B cell (primary cell): ENCODE measurements at regions not wholly inside any gene's neighbourhood (a gene's known extent, or its start where the extent isn't known, plus 50 kb on each side); places are given as distances from the start of the nearest gene placed in this dataset.

ENCODE experiments used
- ATAC-seq: fragments of 200-7000 bp; cut with Tn5 transposase; one replicate; pipeline ENCODE4 v1.10.0; 2021; ENCODE audit warnings: low read depth, mild to moderate bottlenecking, moderate number of reproducible peaks, moderate library complexity
- CTCF ChIA-PET: fragments of 350-600 bp; sonication (Branson Sonifier 250); formaldehyde crosslinking; loops from one replicate; lab custom pipeline; 2021; ENCODE audit warnings: antibody characterized with exemption, inconsistent platforms; lab: Charles Lee
- POLR2A ChIA-PET: fragments of 350-600 bp; sonication (Branson Sonifier 250); formaldehyde crosslinking; loops from one replicate; lab custom pipeline; 2021; ENCODE audit warnings: antibody characterized with exemption; lab: Charles Lee
- DNase-seq: peaks from one replicate; pipeline ENCODE4 v3.0.0; 2013
- H2AFZ ChIP-seq: 2 replicates; pipeline ENCODE4 v1.6.1; 2012; ENCODE audit warnings: mild to moderate bottlenecking, low read depth, low read length; ENCODE audit not compliant: insufficient read depth, poor library complexity, severe bottlenecking
- H3K27ac ChIP-seq, 2 donors: 1 replicate in 1 of 2; 2 replicates in 1 of 2; pipeline ENCODE4 v1.5.1; 2012 to 2013; ENCODE audit warnings: low read length in 2 of 2, mild to moderate bottlenecking in 2 of 2, moderate library complexity in 1 of 2
- H3K27me3 ChIP-seq, 4 experiments: fragments of 200-600 bp in 1 of 4; sonication (generic) in 1 of 4; replicated peaks in 1 of 4; 1 replicate in 2 of 4; 2 replicates in 2 of 4; pipeline versions ENCODE4 v1.6.1 to v1.7.0; 2013 to 2016; ENCODE audit warnings: low read length in 3 of 4, mild to moderate bottlenecking in 2 of 4, mixed read lengths in 1 of 4, moderate library complexity in 1 of 4; ENCODE audit not compliant: insufficient read depth in 4 of 4, control insufficient read depth in 3 of 4; ENCODE audit errors: control extremely low read depth in 1 of 4
- H3K36me3 ChIP-seq, 2 experiments: replicated peaks in 1 of 2; 1 replicate in 1 of 2; 2 replicates in 1 of 2; pipeline versions ENCODE4 v1.6.1 to v1.7.1; 2013; ENCODE audit warnings: low read length in 1 of 2; ENCODE audit not compliant: insufficient read depth in 2 of 2, control insufficient read depth in 1 of 2; ENCODE audit errors: control extremely low read depth in 1 of 2, extremely low read depth in 1 of 2
- H3K4me1 ChIP-seq, 2 donors: fragments of 200-600 bp in 1 of 2; sonication (generic) in 1 of 2; 1 replicate in 1 of 2; 2 replicates in 1 of 2; pipeline versions ENCODE4 v1.5.1 to v1.6.1; 2013 to 2017; ENCODE audit warnings: low read length in 2 of 2; ENCODE audit not compliant: control insufficient read depth in 2 of 2, insufficient read depth in 2 of 2
- H3K4me2 ChIP-seq: replicated peaks from 2 replicates; pipeline ENCODE3; 2012; ENCODE audit warnings: mild to moderate bottlenecking, low read depth, low read length; ENCODE audit not compliant: poor library complexity, severe bottlenecking
- H3K4me3 ChIP-seq, 5 experiments: fragments of 200-600 bp in 1 of 5; sonication (generic) in 1 of 5; 1 replicate in 3 of 5; 2 replicates in 2 of 5; pipeline versions ENCODE4 v1.5.1 to v1.7.0; 2011 to 2016; ENCODE audit warnings: low read length in 4 of 5, mild to moderate bottlenecking in 4 of 5, low read depth in 2 of 5, control low read depth in 1 of 5, moderate library complexity in 1 of 5; ENCODE audit not compliant: insufficient read depth in 1 of 5; ENCODE audit errors: control extremely low read depth in 1 of 5, extremely low read depth in 1 of 5
- H3K79me2 ChIP-seq: fragments of 200-600 bp; sonication (generic); one replicate; pipeline ENCODE4 v1.6.0; 2016; ENCODE audit warnings: low read length; ENCODE audit not compliant: control insufficient read depth, insufficient read depth
- H3K9ac ChIP-seq: fragments of 200-600 bp; sonication (generic); 2 replicates; pipeline ENCODE4 v1.6.1; 2017; ENCODE audit warnings: mild to moderate bottlenecking, low read length, moderate library complexity
- H3K9me3 ChIP-seq, 3 donors: one replicate each; pipeline versions ENCODE4 v1.6.1 to v1.7.1; 2013; ENCODE audit warnings: low read length in 2 of 3; ENCODE audit not compliant: control insufficient read depth in 2 of 3, insufficient read depth in 1 of 3; ENCODE audit errors: control extremely low read depth in 1 of 3
- H4K20me1 ChIP-seq: 2 replicates; pipeline ENCODE4 v1.6.0; 2012; ENCODE audit warnings: mild to moderate bottlenecking, low read length; ENCODE audit not compliant: insufficient read depth, control insufficient read depth, poor library complexity, severe bottlenecking
- H3K27ac Mint-ChIP-seq: one replicate; pipeline ENCODE4 v1.8.0; 2021; ENCODE audit warnings: mixed read lengths
- H3K27me3 Mint-ChIP-seq: one replicate; pipeline ENCODE4 v1.8.0; 2021; ENCODE audit warnings: mixed read lengths
- H3K4me1 Mint-ChIP-seq: one replicate; pipeline ENCODE4 v1.8.0; 2021; ENCODE audit warnings: mixed read lengths
- H3K4me3 Mint-ChIP-seq: one replicate; pipeline ENCODE4 v1.8.0; 2021; ENCODE audit warnings: mixed read lengths
- H3K9me3 Mint-ChIP-seq: one replicate; pipeline ENCODE4 v1.8.0; 2022; ENCODE audit warnings: mixed read lengths; ENCODE audit not compliant: insufficient read depth
- CTCF ChIP-seq: fragments of 200-600 bp; IDR thresholded peaks from one replicate; pipeline ENCODE4 v1.8.0; 2022; ENCODE audit warnings: antibody characterized with exemption, mild to moderate bottlenecking
- EZH2 ChIP-seq: IDR thresholded peaks from 2 replicates; pipeline ENCODE4 v1.6.1; 2012; ENCODE audit warnings: borderline replicate concordance, low read depth, mild to moderate bottlenecking, moderate library complexity, low read length; ENCODE audit not compliant: insufficient read depth, poor library complexity, severe bottlenecking
- WGBS: methylation state at CpG from one replicate; pipeline ENCODE4 v1.1.5; 2013; ENCODE audit warnings: missing lambda C conversion rate; ENCODE audit not compliant: insufficient coverage; 5-methylcytosine and 5-hydroxymethylcytosine counted together
- intact Hi-C: fragments of 100-400 bp; cut with micrococcal nuclease; formaldehyde crosslinking; loops from one replicate; pipeline ENCODE4 v1.10.0; 2022

GRCh38 chr3:106068795-106069194 is 200.0 kb upstream of the CBLB start:
- H3K27me3 ChIP-seq = no peaks in the 10 kb centered on the region
- H3K4me3 ChIP-seq = no peak overlapping the region
- POLR2A ChIA-PET = no interaction called here
- no peaks in the 10 kb centered on the region for H3K36me3 ChIP-seq
- H3K4me2 ChIP-seq = no peak overlapping the region
- Mint-ChIP-seq H3K9me3 (peaks cover 4% of the 10 kb centered on the region), H3K4me1 (peaks cover 8% of the 10 kb centered on the region), H3K27me3 (no peaks in the 10 kb centered on the region), H3K27ac (no peak overlapping the region), H3K4me3 (no peak overlapping the region)
- intact Hi-C loops = no loop called here
- H3K4me1 ChIP-seq = peaks cover 3 to 6% of the 10 kb centered on the region in 2 donors
- ATAC-seq (no peak), DNase-seq (no peak)
- CTCF ChIA-PET = no interaction called here
- peaks cover 0 to 2% (median 1%) of the 10 kb centered on the region in 3 donors for H3K9me3 ChIP-seq
- no peaks in the 10 kb centered on the region for H4K20me1 ChIP-seq
- H3K27ac ChIP-seq = no peak overlapping the region
- H3K79me2 ChIP-seq = no peaks in the 10 kb centered on the region
- no CpG with 5 or more reads among the region's 2 CpGs for WGBS
- no peak overlapping the region for H3K9ac ChIP-seq
- no peak overlapping the region for H2AFZ ChIP-seq
- no peak for TF ChIP-seq CTCF
- no peak for TF ChIP-seq EZH2

DNA sequence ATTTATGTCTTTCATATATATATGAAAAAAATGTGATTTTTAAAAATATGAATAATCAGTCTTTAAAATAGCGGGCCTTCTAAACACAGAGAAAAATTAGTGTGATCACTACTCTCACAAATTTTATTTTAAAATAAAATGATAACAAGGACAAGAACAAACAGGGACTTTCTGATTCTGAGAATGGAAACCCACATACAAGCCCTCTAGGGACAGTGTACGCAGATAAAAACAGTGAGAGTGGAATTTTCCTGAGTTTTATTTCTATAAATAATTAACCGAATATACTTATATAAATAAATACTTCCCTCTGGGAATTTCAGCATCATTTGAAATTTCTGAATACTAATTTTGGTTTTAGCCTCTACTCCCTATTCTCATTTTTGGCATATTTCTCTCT is 201.4 kb upstream of the CBLB start:
- Histone ChIP-seq H3K27me3 (no peaks in the 10 kb centered on the region), H3K27ac (no peak overlapping the region), H4K20me1 (no peaks in the 10 kb centered on the region), H3K4me1 (peaks cover 3 to 6% of the 10 kb centered on the region in 2 donors), H2AFZ (no peak overlapping the region), H3K79me2 (no peaks in the 10 kb centered on the region), H3K4me3 (no peak overlapping the region), H3K9ac (no peak overlapping the region), H3K9me3 (peaks cover 0 to 1% (median 0%) of the 10 kb centered on the region in 3 donors), H3K4me2 (no peak overlapping the region), H3K36me3 (no peaks in the 10 kb centered on the region)
- intact Hi-C loops = no loop called here
- TF ChIP-seq EZH2 (no peak), CTCF (no peak)
- ChIA-PET CTCF (no interaction called here), POLR2A (no interaction called here)
- Mint-ChIP-seq H3K27ac (no peak overlapping the region), H3K4me1 (peaks cover 8% of the 10 kb centered on the region), H3K27me3 (no peaks in the 10 kb centered on the region), H3K9me3 (peaks cover 2% of the 10 kb centered on the region), H3K4me3 (no peak overlapping the region)
- DNase-seq = no peak
- WGBS = no CpG with 5 or more reads among the region's 3 CpGs
- ATAC-seq = no peak
